ENCODE measurements at regions not wholly inside any gene's neighbourhood (a gene's known extent, or its start where the extent isn't known, plus 50 kb on each side); places are given as distances from the start of the nearest gene placed in this dataset.

DNA sequence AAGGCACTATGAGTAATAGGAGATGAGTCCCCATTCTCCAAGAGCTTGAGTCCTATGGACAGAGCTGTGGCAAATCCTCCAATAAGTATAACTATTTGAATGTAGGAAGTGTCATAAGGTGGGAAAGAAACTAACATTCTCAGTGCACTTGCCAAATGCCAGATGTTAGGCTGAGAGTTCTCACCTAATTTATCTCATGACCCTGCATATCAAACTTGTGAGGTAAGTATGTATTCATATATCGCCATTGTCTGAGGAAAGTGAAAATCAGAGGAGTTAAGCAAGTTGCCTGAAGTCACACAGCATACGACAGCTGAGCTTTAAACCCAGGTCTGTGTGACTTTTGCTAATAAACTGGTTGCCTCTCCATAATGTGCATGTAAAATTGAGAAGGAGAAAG lies 169.5 kb downstream of the TTC32 start:
- no peak for DNase-seq (ENCODE audit: low read depth)
- ChIA-PET CTCF (no interaction called here), POLR2A (no interaction called here)
- Histone ChIP-seq H3K27me3 (ENCODE audit: control insufficient read depth, insufficient read depth, low read length) (no peaks in the 10 kb centered on the region; the same call in 1 of the 2 replicates), H3K4me3 (ENCODE audit: low read depth, low read length) (no peak overlapping the region), H3K36me3 (ENCODE audit: control insufficient read depth, insufficient read depth, low read length) (no peaks in the 10 kb centered on the region)
- TF ChIP-seq, protein P1, sequence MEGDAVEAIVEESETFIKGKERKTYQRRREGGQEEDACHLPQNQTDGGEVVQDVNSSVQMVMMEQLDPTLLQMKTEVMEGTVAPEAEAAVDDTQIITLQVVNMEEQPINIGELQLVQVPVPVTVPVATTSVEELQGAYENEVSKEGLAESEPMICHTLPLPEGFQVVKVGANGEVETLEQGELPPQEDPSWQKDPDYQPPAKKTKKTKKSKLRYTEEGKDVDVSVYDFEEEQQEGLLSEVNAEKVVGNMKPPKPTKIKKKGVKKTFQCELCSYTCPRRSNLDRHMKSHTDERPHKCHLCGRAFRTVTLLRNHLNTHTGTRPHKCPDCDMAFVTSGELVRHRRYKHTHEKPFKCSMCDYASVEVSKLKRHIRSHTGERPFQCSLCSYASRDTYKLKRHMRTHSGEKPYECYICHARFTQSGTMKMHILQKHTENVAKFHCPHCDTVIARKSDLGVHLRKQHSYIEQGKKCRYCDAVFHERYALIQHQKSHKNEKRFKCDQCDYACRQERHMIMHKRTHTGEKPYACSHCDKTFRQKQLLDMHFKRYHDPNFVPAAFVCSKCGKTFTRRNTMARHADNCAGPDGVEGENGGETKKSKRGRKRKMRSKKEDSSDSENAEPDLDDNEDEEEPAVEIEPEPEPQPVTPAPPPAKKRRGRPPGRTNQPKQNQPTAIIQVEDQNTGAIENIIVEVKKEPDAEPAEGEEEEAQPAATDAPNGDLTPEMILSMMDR (IDR thresholded peaks at IDR 0.05; ENCODE audit: insufficient read depth, low read depth, low read length): no peak

DNA sequence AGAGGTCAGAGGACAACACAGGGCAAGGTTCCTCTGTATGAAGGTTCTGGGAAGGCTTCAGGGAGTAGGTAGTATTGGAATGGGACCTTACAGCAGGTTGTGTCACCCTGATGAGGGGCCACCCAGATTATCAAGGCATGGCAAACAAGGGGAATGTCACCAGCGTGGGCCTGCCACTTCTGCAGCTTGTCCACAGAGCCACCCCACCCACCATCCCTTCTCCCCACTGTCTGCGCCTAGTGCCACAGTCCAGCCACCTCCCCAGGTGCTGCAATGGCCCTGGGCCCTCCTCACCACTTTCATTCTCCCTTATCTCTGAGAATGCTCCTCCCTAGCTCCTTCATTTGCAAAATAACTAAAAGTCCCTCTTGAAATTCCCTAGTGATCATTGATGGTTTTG lies 170.3 kb downstream of the TTC32 start:
- Histone ChIP-seq H3K4me3 (ENCODE audit: low read depth, low read length) (no peak overlapping the region), H3K27me3 (ENCODE audit: control insufficient read depth, insufficient read depth, low read length) (peaks cover under 1% of the 10 kb centered on the region; the same call in 1 of the 2 replicates), H3K36me3 (ENCODE audit: control insufficient read depth, insufficient read depth, low read length) (no peaks in the 10 kb centered on the region)
- ChIA-PET POLR2A (no interaction called here), CTCF (no interaction called here)
- TF ChIP-seq, protein P1 (IDR thresholded peaks at IDR 0.05; ENCODE audit: insufficient read depth, low read depth, low read length): no peak
- DNase-seq (ENCODE audit: low read depth): no peak

DNA sequence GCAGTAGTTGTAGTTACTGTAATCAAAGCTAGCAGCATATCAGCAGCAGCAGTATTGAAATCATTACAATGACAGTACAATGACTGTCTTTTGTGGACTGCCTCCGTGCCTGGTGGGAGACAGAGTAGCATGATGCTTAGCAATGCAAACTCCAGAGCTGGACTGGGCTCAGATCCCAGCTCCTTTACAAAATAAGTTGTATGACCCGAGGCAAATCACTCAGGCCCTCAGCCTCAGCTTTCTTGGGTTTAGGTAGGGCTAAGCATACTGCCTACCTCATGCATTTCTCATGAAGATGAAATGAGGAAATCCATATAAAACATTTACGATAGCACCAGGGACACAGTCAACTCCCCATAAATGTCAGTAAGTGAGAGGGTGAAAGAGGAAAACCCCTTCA lies 170.7 kb downstream of the TTC32 start:
- DNase-seq (ENCODE audit: low read depth): no peak
- TF ChIP-seq, protein P1 (IDR thresholded peaks at IDR 0.05; ENCODE audit: insufficient read depth, low read depth, low read length): no peak
- ChIA-PET POLR2A (no interaction called here), CTCF (interaction anchor here (1.3 kb wide), 1 partner anchor 7 kb away, joined by 4 read pairs; no protein-coding TSS in a partner anchor)
- Histone ChIP-seq H3K27me3 (ENCODE audit: control insufficient read depth, insufficient read depth, low read length) (peaks cover 1% of the 10 kb centered on the region; the same call in 1 of the 2 replicates), H3K4me3 (ENCODE audit: low read depth, low read length) (no peak overlapping the region), H3K36me3 (ENCODE audit: control insufficient read depth, insufficient read depth, low read length) (no peaks in the 10 kb centered on the region)

GRCh38 chr2:19728125-19728524 lies 173.7 kb downstream of the TTC32 start:
- ChIA-PET CTCF (no interaction called here), POLR2A (no interaction called here)
- Histone ChIP-seq H3K36me3 (ENCODE audit: control insufficient read depth, insufficient read depth, low read length) (no peaks in the 10 kb centered on the region), H3K27me3 (ENCODE audit: control insufficient read depth, insufficient read depth, low read length) (peaks cover 1% of the 10 kb centered on the region; the same call in 1 of the 2 replicates), H3K4me3 (ENCODE audit: low read depth, low read length) (no peak overlapping the region)
- TF ChIP-seq, protein P1 (IDR thresholded peaks at IDR 0.05; ENCODE audit: insufficient read depth, low read depth, low read length): no peak
- DNase-seq (ENCODE audit: low read depth): no peak

GRCh38 chr2:19725392-19725791 lies 176.4 kb downstream of the TTC32 start:
- Histone ChIP-seq H3K27me3 (ENCODE audit: control insufficient read depth, insufficient read depth, low read length) (peaks cover 1% of the 10 kb centered on the region; the same call in 1 of the 2 replicates), H3K36me3 (ENCODE audit: control insufficient read depth, insufficient read depth, low read length) (no peaks in the 10 kb centered on the region; the same call in 1 of the 2 replicates), H3K4me3 (ENCODE audit: low read depth, low read length) (no peak overlapping the region)
- ChIA-PET POLR2A (no interaction called here), CTCF (interaction anchor here (1.0 to 2.2 kb wide), 2 partner anchors 9 to 10 kb away, joined by 3 to 6 read pairs; no protein-coding TSS in a partner anchor)
- DNase-seq (ENCODE audit: low read depth): no peak
- TF ChIP-seq, protein P1 (IDR thresholded peaks at IDR 0.05; ENCODE audit: insufficient read depth, low read depth, low read length): no peak
